GM19397 (cell line): ENCODE measurements at regions not wholly inside any gene's neighbourhood (a gene's known extent, or its start where the extent isn't known, plus 50 kb on each side); places are given as distances from the start of the nearest gene placed in this dataset.
A peak's percentile ranks its signal among the peaks of the same experiment; 100 is the strongest.

ENCODE experiments used
- ATAC-seq: cut with Tn5 transposase; IDR thresholded peaks from one replicate; pipeline ENCODE4 v1.9.1; 2021; ENCODE audit warnings: mild to moderate bottlenecking, moderate library complexity; ENCODE audit not compliant: unreplicated experiment

DNA sequence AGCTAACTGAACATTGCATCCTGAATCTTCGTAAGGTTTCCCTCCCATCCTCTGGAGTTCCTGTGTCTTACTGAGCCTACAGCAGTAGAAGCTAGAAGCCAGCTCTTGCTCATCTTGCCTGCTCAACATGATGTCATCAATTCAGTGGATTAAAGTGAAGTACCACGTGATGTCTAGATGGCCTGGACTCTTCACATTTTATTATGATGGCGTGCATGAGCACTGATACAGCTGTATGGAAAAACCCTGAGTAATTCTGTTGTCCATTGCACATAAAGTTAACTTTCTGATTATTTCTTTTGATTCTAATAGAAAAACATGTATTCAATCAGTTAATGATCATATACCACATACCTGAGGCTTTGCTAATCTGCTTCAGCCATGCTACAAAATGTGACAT lies 2387.7 kb upstream of the TENM3 start:
- no peak for ATAC-seq

DNA sequence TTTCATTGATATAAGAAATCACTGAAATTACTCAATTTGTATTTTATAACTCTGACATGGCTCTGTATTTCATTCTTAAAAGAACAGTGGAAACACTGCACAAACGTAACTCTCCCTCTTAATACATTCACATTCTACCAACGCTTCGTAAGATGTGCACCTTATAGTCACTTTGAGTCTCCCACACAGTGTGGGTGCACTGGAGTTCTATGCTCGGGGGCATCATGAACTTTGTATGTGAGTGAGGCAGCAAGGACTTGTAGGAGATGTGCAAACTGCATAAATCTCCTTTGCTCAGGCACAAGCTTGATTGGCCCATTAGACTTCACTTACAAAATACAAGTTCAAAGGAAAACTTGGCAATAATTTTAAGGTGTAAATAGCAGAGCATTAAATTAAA lies 2385.0 kb upstream of the TENM3 start:
- ATAC-seq, result no peak

DNA sequence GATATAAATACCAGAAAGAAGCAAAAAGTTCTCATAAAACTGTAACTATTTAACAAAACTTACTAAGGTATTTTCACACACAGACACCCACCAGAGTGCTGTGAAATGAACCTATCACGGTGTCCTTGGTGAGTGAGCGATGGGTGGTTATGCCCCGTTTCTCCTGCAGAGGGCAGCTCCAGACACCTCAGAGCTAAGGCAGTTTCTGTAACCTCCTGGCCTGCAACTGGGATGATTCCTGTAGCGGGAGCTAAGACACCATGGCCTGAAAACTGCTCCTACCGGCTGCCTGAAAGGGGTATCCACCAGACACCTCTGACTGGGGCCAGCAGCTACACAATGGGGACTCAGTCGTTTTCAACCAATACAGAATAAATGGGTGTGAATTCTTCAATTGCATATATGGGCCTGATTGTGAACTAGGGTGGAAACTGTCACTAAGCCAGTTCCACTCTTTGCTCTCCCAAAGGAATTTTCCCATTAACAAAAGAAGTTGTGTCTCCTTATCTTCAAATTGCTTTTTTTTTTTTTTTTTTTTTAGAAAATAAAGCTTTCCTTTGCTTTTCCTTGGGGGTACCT lies 2375.8 kb upstream of the TENM3 start:
- peak; percentile 95 for ATAC-seq

DNA sequence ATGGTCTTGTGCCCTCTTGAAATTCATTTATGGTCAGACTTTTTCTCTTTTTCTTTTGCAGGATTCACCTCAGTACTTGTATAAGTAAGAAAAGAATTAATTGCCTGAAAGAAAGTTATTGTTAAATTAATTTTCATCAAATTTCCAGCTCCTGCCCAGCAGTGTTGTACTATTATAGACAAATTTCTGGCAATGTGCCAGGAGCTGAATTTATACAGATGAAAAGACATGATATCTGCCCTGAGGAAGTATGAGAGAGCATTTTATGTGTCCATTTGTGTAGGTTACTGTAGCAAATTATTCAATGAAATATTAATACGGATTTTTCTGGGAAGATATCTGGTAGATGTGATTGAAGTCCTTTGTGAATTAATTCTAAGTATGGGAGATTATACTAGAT lies 2371.5 kb upstream of the TENM3 start:
- ATAC-seq, result no peak

DNA sequence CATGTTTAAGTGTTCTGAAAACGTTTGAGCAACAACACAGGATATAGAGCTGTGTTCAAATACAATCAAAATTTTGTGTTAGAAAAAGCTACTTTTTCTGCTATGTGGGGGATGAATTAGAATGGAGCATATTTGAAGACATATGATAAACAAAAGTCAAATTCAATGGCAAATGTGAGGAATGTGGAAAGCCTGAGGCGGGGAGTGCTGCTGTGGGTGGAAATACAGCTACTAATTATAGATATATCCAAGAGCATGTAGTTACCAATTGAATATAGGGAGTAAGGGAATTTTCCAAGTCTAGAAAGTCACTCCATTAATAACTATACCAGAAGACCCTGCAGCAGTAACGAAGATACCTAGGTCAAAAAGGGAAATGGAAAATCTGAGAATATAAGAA lies 2370.4 kb upstream of the TENM3 start:
- no peak for ATAC-seq

DNA sequence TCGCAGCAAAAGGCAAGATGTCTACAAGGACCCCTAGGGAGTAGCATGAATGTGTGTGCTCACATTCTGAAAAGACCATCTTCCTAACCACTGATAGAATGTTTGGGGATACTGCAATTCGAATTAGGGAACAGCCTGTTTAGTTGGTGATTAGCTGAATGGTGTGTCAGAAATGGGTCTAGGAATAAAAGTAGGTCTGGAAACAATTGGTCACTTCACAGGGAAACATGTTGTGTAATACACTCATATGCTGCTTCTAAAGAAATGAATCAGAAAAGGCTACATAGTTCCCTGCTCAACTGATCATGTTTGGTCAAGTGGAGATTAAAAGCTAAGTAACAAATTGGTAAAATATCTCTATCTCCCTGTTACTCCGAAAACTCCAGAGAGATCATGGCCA lies 2362.4 kb upstream of the TENM3 start:
- ATAC-seq, result no peak

GRCh38 chr4:179894066-179894778 lies 2349.0 kb upstream of the TENM3 start:
- ATAC-seq, result no peak

DNA sequence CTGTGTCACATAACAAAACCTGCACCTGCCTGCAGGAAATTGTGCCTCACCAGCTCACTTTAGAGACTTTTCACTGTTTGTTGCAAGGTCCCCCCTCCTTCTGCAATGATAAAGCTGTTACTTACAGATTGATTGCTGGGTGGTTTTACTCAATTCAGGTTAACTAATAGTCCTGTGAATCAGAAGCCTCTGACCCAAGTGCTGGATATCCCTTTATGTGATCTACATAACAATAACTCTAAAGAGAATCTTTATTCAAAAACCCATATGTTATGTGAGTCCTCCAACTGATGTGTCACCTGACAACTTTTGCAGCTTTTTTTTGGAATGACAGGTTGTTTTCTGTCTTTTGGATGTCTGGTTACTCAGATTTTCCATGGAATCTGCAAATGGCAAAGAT lies 2323.6 kb upstream of the TENM3 start:
- ATAC-seq, result no peak

DNA sequence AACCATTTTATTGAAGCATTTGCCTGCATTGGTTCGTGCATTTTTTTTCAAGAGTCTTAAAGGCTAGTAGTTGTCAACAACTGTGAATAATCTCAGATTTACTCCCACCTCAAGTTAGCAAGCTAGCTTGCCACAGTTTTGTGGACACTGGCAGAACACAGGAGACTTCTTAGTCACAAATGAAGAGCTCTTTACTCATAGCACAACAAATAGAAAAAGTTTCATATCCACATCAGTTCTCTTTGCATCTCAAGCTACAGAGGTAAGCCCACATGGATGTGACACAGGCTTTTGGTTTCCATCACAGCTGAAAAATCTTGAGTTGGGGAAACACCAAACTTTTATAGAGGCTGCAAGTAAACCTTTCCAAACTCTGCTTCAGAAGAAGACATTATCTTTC lies 2315.7 kb upstream of the TENM3 start:
- ATAC-seq, result no peak

- ATAC-seq, result no peak
These were observed 2301.3 kb upstream of the TENM3 start for GRCh38 chr4:179941911-179942310.

GRCh38 chr4:179976777-179977176 lies 2266.4 kb upstream of the TENM3 start:
- ATAC-seq, result no peak

DNA sequence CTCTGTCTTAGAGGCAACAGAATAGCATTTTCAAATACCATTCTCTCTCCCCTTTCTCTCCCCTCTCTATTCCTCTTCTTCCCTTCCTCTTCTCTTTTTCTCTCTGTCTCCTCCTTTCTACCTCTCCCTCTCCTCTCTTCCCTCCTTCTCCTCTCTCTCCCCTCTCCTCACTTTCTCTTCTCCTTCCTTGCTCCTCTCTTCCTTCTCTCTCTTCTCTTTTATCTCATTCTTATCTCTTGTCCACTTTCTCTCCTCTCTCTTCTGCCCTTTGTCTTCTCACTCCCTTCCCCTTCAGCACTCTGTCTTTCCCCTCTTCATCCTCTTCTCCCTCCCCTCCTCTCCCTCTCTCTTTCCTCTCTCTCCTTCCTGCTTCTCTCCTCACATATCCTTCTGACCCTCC lies 2265.8 kb upstream of the TENM3 start:
- ATAC-seq, result no peak

- no peak for ATAC-seq
These were observed 2262.0 kb upstream of the TENM3 start for GRCh38 chr4:179981161-179981560.

DNA sequence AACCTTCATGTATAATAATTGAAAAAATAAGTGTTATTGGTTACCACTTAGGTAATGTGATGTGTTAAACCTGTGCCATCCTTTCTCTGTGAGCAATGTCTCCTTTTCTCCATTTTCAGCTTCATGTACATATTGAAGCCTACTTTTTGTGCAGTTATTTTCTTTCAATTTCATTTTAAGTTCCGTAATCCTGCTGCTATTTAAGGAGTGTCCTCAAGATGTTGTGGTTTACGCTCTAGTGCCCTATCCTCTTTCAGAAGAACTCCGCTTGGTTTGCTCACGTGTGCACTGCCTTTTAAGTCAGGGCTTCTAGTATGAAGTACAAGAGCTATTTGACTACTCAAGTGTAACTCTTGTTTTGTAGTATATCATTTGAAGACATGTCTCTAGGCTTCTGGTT lies 2253.2 kb upstream of the TENM3 start:
- ATAC-seq, result peak; percentile 94

GRCh38 chr4:180009316-180009715 lies 2233.9 kb upstream of the TENM3 start:
- no peak for ATAC-seq

- ATAC-seq, result no peak
These were observed 2214.5 kb upstream of the TENM3 start for GRCh38 chr4:180028682-180029081.

- ATAC-seq, result no peak
These were observed 2211.9 kb upstream of the TENM3 start for GRCh38 chr4:180031330-180031729.

DNA sequence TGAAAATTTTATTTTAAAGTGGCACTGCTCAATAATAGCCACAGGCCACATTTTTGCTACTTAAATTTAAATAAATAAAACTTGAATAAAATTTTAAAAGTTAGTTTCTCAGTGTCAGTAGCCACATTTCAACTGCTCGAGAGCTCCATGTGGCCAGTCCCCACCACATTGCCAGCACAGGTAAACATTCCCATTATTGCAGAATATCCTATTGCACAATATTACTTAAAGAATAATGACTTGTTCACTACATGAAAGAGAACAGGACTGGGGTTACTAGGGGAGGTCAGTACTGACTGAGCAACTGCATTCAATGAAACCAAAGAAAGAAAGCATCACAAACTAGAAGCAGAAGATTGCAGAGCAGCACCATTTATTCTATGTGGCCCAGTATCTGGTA lies 2201.6 kb upstream of the TENM3 start:
- no peak for ATAC-seq

- no peak for ATAC-seq
These were observed 2190.6 kb upstream of the TENM3 start for GRCh38 chr4:180052629-180053028.

GRCh38 chr4:180054291-180054690 lies 2188.9 kb upstream of the TENM3 start:
- ATAC-seq, result no peak

DNA sequence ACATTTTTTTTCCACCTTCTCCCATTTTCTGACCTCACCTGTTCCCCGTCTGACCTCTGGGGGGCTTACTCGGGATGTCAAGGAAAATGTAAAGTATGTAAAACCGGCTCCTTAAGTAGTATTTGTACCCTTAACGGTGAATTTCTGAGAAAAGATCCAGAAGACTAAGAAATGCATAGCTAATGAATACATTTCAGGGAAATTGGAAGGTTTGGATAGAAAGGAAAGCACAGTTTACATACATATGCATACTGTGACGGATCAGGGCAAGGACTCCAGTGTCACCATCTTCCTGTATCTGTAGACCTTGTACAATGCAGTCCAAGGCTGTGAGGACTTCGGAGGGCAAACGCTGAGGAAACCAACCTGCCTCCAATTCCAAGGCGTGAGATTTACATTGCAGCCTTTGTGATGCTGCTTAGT lies 2185.9 kb upstream of the TENM3 start:
- ATAC-seq, result no peak

DNA sequence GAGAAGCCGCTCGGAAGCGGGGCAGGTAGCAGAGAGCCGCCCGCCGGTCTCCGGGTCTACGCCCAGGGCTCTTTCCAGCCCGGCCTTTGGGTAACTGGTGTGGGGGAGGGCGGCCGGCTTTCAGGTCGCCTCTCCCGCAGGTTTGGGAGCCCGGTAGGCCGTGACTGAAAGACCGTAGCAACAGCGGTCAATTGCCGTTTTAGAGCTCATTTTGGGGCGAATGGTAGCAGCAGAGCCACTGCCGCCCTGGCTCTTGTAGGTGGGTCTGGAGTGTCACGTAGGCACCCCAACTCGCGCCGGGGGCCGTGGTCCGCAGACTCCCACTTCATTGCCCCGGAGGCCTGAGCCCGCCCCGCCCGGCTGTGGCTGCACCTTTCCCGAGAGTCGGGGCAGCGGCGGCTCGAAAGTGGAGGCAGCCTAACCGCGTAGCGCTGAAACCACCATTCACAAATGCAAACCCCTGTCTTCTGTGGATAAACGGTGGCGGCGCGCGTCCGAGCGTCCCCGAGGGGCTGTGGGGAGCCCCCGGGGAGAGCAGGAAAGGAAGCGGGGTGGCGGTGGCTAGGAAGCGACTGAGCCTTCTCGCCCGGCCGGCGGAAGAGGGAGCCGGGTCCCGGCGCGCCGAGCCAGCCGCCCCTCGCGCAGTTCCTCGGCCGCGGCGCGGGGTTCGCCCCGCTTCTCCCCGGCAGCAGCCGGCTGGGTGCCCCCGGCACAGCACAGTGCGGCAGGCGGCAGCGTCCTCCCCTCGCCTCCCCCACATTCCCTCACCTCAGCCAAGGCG lies 2185.1 kb upstream of the TENM3 start:
- peak; percentile 59 for ATAC-seq
